ENCODE measurements at regions not wholly inside any gene's neighbourhood (a gene's known extent, or its start where the extent isn't known, plus 50 kb on each side); places are given as distances from the start of the nearest gene placed in this dataset.
"Not testable (repeated sequence)": the region's sequence is repeated elsewhere in the genome, so short reads cannot be mapped to it uniquely, and the experiment has no call there.

DNA sequence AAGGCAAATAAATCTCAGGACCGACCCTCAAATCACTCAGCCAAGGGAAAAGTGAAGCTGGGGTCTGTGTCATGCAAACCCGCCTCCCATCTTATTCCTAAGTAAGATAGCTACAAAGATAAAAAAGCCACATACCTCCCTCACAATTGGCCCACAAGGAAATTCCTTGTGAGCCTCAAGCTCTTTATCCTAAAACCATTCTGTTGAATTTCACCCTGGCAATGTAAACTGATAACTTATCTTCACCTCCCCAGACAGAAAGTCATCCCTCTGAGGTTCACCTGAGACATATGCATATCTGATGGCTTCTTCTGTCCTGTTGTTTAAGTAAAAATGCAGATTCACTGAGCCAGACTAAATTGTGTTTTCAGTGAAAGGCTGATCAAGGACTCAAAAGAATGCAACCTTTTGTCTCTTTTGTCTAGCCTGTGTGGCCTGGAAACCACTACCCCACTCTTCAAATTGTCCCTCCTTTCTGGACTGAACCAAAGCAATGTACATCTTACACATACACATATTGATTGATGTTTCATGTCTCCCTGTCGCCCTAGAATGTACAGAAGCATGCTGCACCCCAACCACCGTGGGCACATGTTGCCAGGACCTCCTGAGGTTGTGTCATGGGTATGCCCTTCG lies 91.3 kb downstream of the MFAP3L start:
- DNase-seq = no peak

- DNase-seq = no peak
Measured at GRCh38 chr4:169933531-169933930, 92.7 kb downstream of the MFAP3L start.

GRCh38 chr4:169931964-169932363 lies 94.2 kb downstream of the MFAP3L start:
- no peak for DNase-seq

DNA sequence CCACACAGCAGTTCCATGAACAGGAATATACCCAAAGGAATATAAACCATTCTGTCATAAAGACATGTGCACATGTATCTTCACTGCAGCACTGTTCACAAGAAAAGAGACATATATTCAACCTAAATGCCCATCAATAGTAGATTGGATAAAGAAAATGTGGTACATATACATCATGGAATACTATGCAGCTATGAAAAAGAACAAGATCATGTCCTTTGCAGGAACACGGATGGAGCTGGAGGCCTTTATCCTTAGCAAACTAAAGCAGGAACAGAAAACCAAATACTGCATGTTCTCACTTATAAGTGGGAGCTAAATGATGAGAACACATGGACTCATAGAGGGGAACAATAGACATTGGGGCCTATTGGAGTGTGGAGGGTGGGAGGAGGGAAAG lies 95.4 kb downstream of the MFAP3L start:
- DNase-seq = not testable (repeated sequence)

GRCh38 chr4:169927280-169927679 lies 98.9 kb downstream of the MFAP3L start:
- DNase-seq = no peak

- DNase-seq = no peak
Measured at GRCh38 chr4:169925678-169926077, 100.5 kb downstream of the MFAP3L start.

- DNase-seq = no peak
Measured at GRCh38 chr4:169922632-169923276, 103.4 kb downstream of the MFAP3L start.

- DNase-seq = no peak
Measured at GRCh38 chr4:169921732-169922131, 104.5 kb downstream of the MFAP3L start.

GRCh38 chr4:169921237-169921636 lies 105.0 kb downstream of the MFAP3L start:
- DNase-seq = no peak

- not testable (repeated sequence) for DNase-seq
Measured at GRCh38 chr4:169919194-169920124, 106.7 kb downstream of the MFAP3L start.

- no peak for DNase-seq
Measured at GRCh38 chr4:169915545-169915944, 110.7 kb downstream of the MFAP3L start.

- DNase-seq = no peak
Measured at GRCh38 chr4:169914866-169915265, 111.3 kb downstream of the MFAP3L start.

- DNase-seq = no peak
Measured at GRCh38 chr4:169912996-169913395, 113.2 kb downstream of the MFAP3L start.

DNA sequence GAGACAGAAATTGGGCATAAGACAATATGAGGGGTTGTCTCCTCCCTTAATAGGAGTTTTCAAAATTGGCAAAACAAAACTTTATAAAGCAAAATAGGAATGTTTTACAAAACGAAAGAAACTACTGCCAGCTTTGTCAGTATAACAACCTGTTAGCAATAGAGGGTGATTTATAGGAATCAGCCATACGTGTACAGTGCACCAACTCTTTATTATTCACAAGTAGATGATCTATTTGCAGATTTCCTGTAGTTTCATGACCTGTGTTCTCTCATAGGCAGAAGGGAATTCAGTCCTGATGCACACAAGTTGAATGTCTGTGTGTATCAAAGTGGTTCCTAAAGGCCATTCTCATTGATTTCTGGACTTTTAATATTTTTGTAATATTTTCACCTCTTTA lies 116.3 kb downstream of the MFAP3L start:
- DNase-seq = no peak

DNA sequence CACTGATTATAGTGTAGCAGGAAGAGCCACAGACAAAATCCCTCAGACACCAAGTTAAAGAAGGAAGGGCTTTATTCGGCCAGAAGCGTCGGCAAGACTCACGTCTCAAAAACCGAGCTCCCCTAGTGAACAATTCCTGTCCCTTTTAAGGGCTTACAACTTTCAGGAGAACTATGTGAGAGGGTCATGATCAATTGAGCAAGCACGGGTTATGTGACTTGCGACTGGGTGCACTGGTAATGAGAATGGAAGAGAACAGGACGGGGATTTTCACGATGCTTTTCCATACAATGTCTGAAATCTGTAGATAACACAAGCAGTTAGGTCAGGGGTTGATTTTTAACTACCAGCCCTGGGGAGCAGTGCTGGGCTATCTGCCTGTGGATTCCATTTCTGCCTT lies 116.7 kb downstream of the MFAP3L start:
- DNase-seq = no peak

- DNase-seq = no peak
Measured at GRCh38 chr4:169907705-169908104, 118.5 kb downstream of the MFAP3L start.

DNA sequence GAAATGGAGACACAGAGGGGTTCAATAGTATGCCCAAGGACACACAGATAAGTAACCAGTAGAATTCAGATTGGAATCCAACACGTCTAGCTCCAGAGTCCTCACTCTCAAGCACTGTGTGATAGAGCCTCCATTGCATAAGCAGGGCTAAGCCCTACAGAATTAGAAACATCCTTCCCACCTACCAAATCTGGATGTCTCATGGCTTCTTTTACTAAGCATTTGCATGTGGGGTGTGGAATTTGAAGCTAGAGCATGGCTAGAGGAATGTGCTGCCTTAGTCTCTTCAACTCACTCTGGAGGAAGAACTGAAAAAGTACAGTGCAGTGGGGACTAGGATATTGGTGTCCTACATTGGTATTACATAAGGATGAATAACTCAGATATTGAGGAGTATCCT lies 119.4 kb downstream of the MFAP3L start:
- no peak for DNase-seq

- no peak for DNase-seq
Measured at GRCh38 chr4:169906104-169906503, 120.1 kb downstream of the MFAP3L start.

GRCh38 chr4:169902658-169903345 lies 123.4 kb downstream of the MFAP3L start:
- DNase-seq = no peak

DNA sequence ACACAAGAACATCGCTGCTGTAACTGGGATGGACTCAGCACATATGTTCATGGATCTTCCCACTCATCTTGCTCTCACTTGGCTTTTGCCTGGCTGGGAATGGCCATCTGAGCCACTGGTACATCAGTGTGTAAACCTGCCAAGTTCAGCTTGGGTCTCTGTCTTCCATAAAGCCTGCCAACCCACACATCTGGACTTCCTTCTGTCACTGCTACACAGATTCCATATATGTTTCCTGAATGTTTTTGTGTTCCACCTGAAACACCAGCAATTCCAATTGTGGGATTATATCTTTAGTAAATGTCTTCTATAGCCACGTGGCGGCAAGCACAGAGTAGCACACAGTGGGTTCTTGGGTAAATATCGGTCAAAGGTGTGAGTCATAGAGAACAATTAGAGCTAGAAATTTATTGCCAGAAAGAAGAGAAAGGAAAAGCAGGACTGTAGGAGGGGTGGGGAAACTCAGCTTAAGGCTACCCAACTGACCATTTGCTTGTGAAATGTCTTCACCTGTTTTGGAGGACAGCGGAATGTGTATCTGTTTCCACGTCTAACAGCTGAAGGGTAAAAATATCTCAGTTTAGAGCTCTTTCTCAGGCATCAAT lies 125.9 kb downstream of the MFAP3L start:
- DNase-seq = no peak

GRCh38 chr4:169899295-169899694 lies 126.9 kb downstream of the MFAP3L start:
- DNase-seq = no peak

- no peak for DNase-seq
Measured at GRCh38 chr4:169898095-169898494, 128.1 kb downstream of the MFAP3L start.

DNA sequence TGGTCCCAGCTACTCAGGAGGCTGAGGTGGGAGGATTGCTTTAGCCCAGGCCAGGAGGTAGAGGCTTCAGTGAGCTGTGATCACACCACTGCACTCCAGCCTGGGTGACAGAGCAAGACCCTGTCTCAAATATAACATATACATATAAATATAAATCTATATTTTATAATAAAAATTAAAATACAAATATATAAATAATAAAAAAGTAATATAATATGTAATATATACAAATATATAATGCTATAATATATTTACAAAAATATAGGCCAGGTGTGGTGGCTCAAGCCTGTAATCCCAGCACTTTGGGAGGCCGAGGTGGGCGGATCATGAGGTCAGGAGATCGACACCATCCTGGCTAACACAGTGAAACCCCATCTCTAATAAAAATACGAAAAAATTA lies 131.4 kb downstream of the MFAP3L start:
- not testable (repeated sequence) for DNase-seq

Measured in CD4-positive, alpha-beta T cell treated with Interleukin-21 for 1 hour (primary cell).